ENCODE measurements at regions not wholly inside any gene's neighbourhood (a gene's known extent, or its start where the extent isn't known, plus 50 kb on each side); places are given as distances from the start of the nearest gene placed in this dataset.

DNA sequence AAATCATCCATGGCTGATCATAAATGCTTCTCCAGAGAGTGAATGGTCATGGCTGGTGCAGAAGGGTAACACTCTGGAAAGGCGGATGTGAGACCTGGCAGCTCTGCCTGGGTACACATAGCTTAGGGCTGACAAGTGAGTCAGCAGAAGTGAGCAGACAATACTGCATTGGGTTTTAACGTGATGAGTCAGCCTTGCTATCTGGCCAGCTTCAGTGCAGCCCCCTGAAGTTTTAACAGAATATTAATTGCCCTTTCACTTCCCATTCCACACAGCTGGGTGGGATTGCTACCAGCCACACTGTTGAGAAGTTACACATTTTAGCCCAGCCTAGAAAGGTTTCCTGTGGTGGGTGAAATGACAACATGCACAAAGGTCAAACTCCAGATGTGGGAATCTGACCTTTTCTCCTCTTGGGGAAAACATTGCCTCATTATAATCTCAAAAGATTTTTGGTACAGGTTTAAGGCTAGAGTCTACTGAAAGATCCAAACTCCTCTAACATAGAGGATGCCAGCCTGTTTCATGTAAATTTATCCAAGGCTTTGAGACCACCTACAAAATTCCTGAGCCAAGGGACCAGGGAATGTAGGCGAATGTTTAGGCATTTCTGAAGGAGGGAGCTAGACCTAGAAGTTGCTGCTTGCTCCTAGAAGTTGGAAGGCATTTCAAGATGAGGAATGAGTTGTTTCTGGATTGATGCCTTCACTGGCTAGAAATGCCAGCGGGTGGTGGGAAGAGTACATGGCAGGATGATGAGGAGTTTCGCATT is 230.3 kb upstream of the PGRMC2 start (continued):
- TF ChIP-seq CREB5 (CRISPR knock-in tag; IDR thresholded peaks at IDR 0.05) (no peak), CCNT2 (IDR thresholded peaks at IDR 0.05; ENCODE audit: borderline replicate concordance, extremely low read depth, insufficient read length, low read depth, low read length) (peak; percentile 63), MAFG (tag; conservative IDR thresholded peaks at IDR 0.05) (peak; percentile 97), ZBTB2 (IDR thresholded peaks at IDR 0.05) (peak; percentile 88; the same call in 1 of the 2 replicates), MYNN (IDR thresholded peaks at IDR 0.05) (peak; percentile 90), MYNN (CRISPR knock-in tag; IDR thresholded peaks at IDR 0.05) (no peak), PTRF (tag; IDR thresholded peaks at IDR 0.05) (peak; percentile 17; the same call in 1 of the 2 replicates), ZNF584 (CRISPR knock-in tag; IDR thresholded peaks at IDR 0.05; ENCODE audit: low read depth) (peak; percentile 94), NR2F6 (CRISPR knock-in tag; IDR thresholded peaks at IDR 0.05) (0 out of 2 replicates have a peak, but pooled peaks have one; percentile 26), NFE2 (IDR thresholded peaks at IDR 0.05; ENCODE audit: low read depth) (peak; percentile 99)
- TF ChIP-seq, protein P1, sequence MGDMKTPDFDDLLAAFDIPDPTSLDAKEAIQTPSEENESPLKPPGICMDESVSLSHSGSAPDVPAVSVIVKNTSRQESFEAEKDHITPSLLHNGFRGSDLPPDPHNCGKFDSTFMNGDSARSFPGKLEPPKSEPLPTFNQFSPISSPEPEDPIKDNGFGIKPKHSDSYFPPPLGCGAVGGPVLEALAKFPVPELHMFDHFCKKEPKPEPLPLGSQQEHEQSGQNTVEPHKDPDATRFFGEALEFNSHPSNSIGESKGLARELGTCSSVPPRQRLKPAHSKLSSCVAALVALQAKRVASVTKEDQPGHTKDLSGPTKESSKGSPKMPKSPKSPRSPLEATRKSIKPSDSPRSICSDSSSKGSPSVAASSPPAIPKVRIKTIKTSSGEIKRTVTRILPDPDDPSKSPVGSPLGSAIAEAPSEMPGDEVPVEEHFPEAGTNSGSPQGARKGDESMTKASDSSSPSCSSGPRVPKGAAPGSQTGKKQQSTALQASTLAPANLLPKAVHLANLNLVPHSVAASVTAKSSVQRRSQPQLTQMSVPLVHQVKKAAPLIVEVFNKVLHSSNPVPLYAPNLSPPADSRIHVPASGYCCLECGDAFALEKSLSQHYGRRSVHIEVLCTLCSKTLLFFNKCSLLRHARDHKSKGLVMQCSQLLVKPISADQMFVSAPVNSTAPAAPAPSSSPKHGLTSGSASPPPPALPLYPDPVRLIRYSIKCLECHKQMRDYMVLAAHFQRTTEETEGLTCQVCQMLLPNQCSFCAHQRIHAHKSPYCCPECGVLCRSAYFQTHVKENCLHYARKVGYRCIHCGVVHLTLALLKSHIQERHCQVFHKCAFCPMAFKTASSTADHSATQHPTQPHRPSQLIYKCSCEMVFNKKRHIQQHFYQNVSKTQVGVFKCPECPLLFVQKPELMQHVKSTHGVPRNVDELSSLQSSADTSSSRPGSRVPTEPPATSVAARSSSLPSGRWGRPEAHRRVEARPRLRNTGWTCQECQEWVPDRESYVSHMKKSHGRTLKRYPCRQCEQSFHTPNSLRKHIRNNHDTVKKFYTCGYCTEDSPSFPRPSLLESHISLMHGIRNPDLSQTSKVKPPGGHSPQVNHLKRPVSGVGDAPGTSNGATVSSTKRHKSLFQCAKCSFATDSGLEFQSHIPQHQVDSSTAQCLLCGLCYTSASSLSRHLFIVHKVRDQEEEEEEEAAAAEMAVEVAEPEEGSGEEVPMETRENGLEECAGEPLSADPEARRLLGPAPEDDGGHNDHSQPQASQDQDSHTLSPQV (IDR thresholded peaks at IDR 0.05), result peak; percentile 97
- TF ChIP-seq, protein P2, sequence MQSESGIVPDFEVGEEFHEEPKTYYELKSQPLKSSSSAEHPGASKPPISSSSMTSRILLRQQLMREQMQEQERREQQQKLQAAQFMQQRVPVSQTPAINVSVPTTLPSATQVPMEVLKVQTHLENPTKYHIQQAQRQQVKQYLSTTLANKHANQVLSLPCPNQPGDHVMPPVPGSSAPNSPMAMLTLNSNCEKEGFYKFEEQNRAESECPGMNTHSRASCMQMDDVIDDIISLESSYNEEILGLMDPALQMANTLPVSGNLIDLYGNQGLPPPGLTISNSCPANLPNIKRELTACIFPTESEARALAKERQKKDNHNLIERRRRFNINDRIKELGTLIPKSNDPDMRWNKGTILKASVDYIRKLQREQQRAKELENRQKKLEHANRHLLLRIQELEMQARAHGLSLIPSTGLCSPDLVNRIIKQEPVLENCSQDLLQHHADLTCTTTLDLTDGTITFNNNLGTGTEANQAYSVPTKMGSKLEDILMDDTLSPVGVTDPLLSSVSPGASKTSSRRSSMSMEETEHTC (IDR thresholded peaks at IDR 0.05), result no peak
